HG02798 (cell line): ENCODE measurements at regions not wholly inside any gene's neighbourhood (a gene's known extent, or its start where the extent isn't known, plus 50 kb on each side); places are given as distances from the start of the nearest gene placed in this dataset.
"Not testable (repeated sequence)": the region's sequence is repeated elsewhere in the genome, so short reads cannot be mapped to it uniquely, and the experiment has no call there.

Experiments
- ATAC-seq: cut with Tn5 transposase; IDR thresholded peaks from one replicate; pipeline ENCODE4 v1.9.1; 2021; ENCODE audit warnings: mild to moderate bottlenecking; ENCODE audit not compliant: unreplicated experiment, poor library complexity

- ATAC-seq, result no peak
Observed at GRCh38 chr6:126661646-126662045, 321.7 kb downstream of the CENPW start.

DNA sequence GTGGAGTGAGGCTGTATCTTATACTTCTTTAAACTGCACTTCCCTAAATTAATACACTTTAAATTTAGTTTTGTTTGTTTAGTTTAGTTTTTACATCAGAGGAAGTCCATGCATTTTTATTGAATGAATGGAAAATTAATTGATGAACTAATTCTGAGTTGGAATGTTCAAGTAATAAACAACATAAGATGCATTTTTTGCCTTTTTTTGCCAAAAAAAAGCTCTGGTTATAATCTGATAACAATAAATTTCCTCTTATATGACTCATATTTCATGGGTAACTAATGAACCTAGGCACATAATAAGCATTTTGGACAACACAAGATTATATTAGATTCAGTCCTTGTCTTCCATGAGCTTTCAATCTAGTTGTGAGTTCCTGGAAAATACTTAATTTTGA is 323.1 kb downstream of the CENPW start:
- no peak for ATAC-seq

DNA sequence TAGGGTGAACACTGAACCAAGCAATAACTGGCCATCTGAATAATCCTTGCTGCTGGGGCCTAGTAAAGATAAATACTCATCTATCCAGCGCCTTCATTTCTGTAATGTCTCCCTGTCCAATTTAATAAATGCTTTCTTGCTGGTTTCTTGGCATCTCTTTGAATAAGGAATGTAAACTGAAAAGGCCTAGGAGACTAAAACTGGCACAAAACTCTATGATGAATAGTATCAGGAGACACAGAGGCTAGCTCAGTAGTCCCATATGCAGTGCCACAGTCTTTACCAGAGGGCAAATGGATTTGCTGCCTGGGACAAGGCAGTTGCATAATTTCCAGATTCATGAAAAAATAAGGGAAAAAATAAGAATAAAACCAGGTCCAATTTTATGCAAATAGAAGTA is 324.4 kb downstream of the CENPW start:
- ATAC-seq, result no peak

- no peak for ATAC-seq
Observed at GRCh38 chr6:126665551-126665950, 325.6 kb downstream of the CENPW start.

- no peak for ATAC-seq
Observed at GRCh38 chr6:126667071-126667470, 327.2 kb downstream of the CENPW start.

- ATAC-seq, result no peak
Observed at GRCh38 chr6:126667728-126668127, 327.8 kb downstream of the CENPW start.

- peak; percentile 86 for ATAC-seq
Observed at GRCh38 chr6:126672649-126673048, 332.7 kb downstream of the CENPW start.

- ATAC-seq, result not testable (repeated sequence)
Observed at GRCh38 chr6:126673749-126674148, 333.8 kb downstream of the CENPW start.

GRCh38 chr6:126682440-126682839 is 342.5 kb downstream of the CENPW start:
- ATAC-seq, result no peak

- no peak for ATAC-seq
Observed at GRCh38 chr6:126685182-126685581, 345.3 kb downstream of the CENPW start.

DNA sequence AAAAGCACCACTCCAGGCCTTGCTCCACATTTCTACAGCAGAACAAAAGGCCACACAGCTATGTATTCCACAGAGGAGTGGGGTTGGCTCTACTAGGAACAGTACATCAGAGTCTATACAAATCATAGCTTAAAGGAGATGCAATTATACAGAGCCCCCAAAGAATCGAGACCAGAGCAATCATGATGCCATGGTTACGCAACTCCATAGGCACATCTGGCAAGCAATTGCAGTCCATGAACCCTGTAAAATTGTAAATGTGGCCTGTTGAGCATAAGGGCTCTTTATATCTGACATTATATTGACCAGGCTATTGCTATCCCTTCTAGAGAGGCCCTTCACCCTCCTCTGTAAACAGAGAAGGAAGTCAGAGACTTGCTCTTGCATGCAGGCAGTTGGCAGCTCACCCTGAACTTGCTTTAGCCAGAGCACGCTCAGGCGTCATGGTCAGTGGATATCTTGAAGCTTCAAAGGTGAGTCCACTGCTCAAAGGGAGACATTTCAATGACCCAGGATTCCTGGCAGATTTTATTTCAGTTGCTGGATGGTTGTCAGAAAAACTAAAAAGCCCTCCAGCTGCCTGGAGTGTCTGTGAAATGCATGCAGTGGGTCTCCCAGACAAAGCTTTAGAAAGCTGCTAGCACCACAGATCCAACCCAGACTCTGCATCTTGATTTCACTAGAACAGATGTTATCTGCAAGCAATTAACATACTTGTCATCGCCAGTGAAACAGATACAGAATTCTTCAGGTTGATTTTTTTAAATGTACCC is 357.2 kb downstream of the CENPW start:
- ATAC-seq, result no peak

DNA sequence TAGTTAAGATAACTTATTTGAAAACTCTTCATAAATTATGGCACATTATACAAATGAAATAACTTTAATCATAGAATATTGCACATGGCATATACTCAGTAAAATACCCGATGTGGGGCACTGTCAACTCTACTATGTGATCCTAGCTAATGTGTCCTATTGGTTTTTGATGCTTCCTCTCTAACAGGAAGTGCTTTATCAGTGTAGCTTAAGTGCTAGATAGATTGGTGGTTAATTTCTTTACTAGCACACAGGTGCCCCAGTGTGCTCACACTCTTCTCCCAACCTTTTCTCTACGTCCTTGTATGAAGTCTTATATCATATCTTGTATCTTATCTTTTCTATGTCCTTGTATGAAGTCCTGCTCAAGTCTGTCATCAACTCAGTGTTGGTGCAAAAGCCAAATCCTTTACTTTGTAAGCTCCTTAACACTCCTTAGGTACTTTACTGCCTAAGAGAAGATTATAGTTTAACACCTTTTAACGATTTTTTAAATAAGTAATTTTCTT is 358.9 kb downstream of the CENPW start:
- no peak for ATAC-seq

DNA sequence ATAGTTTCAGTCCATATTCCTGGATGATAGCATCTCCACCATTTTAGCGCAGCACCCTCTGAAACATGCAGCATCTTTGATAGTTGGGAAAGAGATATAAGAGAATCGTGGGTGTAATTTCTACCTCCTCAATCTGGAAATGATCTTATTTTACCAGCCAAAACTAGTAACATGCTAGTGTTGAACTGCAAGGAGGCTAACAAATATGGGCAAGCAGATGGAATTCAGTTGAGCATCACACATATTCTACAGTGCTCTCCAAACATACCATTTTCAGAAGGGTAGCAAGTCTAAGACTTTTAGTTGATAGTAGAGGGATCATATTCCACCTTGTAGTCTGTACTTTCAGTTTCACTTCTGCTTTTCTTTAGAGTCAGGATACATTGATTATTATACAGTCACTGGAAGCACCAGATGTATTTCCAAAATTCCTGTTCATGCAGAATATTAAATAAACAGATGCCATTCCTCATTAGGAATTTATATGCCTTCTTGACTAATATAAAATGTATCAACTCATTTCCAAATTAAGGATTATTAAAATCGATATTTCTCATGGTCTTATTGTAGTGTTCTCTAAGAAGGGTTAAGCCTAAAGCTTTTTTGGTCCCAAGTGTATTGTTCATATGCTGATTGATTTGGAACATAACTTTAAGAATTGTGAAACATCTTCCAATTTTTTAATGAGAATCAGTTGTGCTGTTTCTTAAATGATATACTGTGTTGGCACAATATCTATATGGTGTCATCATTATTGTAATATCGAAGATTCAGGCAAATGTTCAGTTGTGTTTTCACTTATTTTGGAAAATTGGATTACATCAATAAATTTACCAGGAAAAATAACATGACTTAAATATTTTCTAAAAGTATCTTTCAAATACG is 362.0 kb downstream of the CENPW start:
- ATAC-seq, result peak; percentile 51

- ATAC-seq, result no peak
Observed at GRCh38 chr6:126716032-126716431, 376.1 kb downstream of the CENPW start.

DNA sequence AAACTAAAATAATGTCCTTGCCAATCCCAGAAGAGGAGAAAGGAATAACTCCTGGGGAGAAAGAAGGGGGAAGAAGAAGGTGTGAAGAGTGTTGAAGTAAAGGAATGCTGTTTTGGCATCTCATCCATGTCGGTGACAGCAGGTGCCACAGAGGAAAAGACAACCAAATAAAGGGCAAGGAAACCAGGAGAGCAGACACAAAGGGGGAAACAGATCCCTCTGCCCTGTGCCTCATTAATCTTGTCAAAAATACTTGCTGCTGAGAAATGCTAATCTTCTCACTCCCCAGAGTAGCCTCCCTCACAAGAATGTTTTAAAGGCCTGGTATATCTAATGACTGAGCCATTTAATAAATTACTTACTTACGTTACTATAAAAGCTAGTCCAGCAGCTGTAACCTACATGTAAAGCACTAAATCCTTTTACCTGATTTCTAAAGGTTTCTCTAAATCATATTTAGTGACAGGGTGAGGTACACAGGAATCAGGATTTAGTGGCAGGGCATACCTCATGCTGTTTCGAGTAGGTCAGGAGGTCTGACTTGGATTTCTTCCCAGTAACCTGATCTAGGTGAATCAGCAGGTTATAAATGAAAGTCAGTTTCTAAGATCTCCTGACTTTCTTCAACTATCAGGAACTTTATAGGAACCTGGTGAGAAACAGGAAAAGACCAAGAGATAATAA is 377.1 kb downstream of the CENPW start:
- ATAC-seq, result no peak

DNA sequence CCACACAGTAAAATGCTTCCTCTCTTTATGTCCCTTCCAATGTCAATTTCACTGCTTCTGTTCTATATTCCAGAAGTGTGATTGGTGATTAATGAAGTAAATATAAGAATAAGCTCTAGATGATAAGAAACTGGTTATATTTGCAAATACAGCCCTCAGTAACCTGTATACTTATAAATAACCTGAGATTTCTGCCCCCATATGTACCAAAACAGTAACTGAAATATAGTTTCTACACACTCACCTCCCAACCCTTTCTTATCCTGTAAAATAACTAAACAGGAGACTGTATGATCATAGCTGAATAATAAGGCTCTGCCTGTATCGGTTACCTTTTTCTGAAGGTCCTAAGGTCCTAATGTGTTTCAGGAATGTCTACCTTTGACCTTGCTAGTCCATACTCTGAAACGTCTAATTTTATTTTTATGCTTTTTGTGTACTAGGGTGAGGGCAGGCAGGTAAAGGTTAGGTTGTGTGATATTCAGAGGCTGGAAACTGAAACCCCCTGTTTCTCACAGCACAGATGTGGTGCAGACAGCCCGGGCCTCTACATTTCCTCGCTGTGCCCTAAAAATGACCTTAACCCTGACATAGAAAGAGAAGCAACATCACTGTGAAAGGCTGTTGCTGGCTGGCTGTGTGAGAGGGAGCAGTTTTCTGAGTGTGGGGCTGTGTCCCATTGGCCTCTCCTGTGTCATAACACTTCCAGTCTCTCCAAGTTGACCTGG is 378.8 kb downstream of the CENPW start:
- ATAC-seq, result peak; percentile 95

DNA sequence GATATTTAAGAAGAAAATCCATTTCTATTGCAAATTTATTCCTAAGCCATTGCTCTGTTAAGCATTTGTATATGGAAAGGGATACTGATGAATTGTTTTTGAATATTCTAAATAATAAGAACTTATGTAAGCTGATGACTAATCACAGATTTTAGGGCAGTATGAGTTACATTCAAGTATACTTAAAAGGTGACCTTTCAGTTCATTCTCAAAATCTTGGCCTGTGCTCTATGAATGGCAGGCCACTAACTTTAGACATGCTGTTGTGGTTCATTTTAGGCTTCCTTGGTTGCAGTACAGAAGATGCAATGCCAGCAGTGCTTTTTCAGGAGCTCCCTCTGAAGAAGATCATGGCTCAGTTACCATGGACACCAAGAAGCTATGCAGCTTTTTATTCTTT is 380.4 kb downstream of the CENPW start:
- ATAC-seq, result no peak

DNA sequence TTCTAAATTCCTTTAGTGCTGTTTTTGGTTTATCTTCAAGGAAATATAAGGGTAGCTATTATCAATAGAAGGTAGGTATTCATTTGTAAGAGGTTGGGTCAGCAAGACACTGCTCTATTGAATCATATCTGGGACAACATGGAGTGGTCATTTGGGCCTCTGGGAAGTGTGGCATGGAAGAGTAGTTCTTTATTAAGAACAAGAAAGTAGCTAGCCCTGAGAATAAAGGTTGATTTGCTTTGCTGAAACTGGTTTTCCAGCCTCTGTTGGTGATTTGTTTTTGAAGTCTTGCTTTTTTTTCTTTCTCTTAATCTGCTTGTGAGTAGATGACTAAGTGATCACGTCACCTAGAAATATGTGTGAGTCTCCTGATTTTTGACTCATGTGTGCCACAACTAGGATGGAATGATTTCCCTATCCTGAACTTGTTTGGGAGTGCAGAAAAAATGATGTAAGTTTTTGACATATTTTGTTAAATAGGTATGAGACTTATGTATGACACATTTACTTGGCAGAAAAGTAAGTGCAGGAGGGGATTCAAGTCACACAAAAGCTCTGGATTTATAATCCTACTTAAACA is 381.8 kb downstream of the CENPW start:
- ATAC-seq, result no peak

- no peak for ATAC-seq
Observed at GRCh38 chr6:126722411-126722810, 382.5 kb downstream of the CENPW start.
